Large intestine (tissue), 3 donors: ENCODE measurements at regions not wholly inside any gene's neighbourhood (a gene's known extent, or its start where the extent isn't known, plus 50 kb on each side); places are given as distances from the start of the nearest gene placed in this dataset.

Experiments used
- DNase-seq, 2 donors: peaks; one replicate each; pipeline versions ENCODE4 v3.0.0 to v3.0.0-alpha.2; 2013
- H3K27ac ChIP-seq: one replicate; pipeline ENCODE4 v1.5.1; 2013; ENCODE audit warnings: low read length
- H3K27me3 ChIP-seq: 2 replicates; pipeline ENCODE4 v1.6.1; 2013; ENCODE audit warnings: low read length; ENCODE audit not compliant: control insufficient read depth, insufficient read depth
- H3K36me3 ChIP-seq: 2 replicates; pipeline ENCODE4 v1.6.1; 2013; ENCODE audit warnings: low read length; ENCODE audit not compliant: control insufficient read depth, insufficient read depth
- H3K4me1 ChIP-seq: one replicate; pipeline ENCODE4 v1.6.1; 2013; ENCODE audit warnings: low read length; ENCODE audit not compliant: control insufficient read depth, insufficient read depth
- H3K4me3 ChIP-seq: one replicate; pipeline ENCODE4 v1.5.1; 2013; ENCODE audit warnings: low read length
- H3K9me3 ChIP-seq: one replicate; pipeline ENCODE4 v1.6.1; 2013; ENCODE audit warnings: mild to moderate bottlenecking, low read depth, low read length, moderate library complexity; ENCODE audit not compliant: control insufficient read depth
- WGBS: methylation state at CpG from one replicate; pipeline ENCODE4 v1.1.5; 2013; ENCODE audit warnings: low lambda C conversion rate; ENCODE audit not compliant: insufficient coverage; 5-methylcytosine and 5-hydroxymethylcytosine counted together

- no CpG with 5 or more reads among the region's 1 CpG for WGBS
- no peak overlapping the region for H3K27ac ChIP-seq
- H3K4me1 ChIP-seq: no peaks in the 10 kb centered on the region
- H3K27me3 ChIP-seq: no peaks in the 10 kb centered on the region
- H3K9me3 ChIP-seq: no peaks in the 10 kb centered on the region
- H3K36me3 ChIP-seq: no peaks in the 10 kb centered on the region
- DNase-seq: no peak
- no peak overlapping the region for H3K4me3 ChIP-seq
Measured at GRCh38 chr2:139162957-139163356, 382.8 kb upstream of the NXPH2 start.

- Histone ChIP-seq H3K4me1 (no peaks in the 10 kb centered on the region), H3K27me3 (no peaks in the 10 kb centered on the region), H3K36me3 (no peaks in the 10 kb centered on the region), H3K9me3 (no peaks in the 10 kb centered on the region), H3K4me3 (no peak overlapping the region), H3K27ac (no peak overlapping the region)
- no CpG with 5 or more reads among the region's 2 CpGs for WGBS
- DNase-seq: no peak
Measured at GRCh38 chr2:139162456-139162855, 382.3 kb upstream of the NXPH2 start.

DNA sequence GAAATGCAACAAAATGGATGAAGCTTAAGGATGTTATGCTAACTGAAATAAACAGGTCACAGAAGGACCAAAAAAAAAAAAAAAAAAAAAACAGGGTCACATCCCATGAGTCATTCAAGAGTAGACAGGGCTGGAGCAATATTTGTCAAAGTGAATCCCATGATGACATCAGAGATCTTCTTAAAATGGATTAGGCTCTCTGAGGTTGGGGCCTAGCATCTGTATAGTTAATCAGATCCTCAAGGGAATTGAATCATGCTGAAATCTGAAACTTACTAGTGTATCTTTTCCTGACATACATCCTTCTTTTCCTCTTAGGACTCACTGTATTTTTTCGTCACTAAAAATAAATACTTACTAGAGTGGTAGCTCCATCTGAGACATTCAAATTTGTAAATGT is 380.6 kb upstream of the NXPH2 start:
- Histone ChIP-seq H3K9me3 (no peaks in the 10 kb centered on the region), H3K36me3 (no peaks in the 10 kb centered on the region), H3K4me3 (no peak overlapping the region), H3K4me1 (no peaks in the 10 kb centered on the region), H3K27ac (no peak overlapping the region), H3K27me3 (no peaks in the 10 kb centered on the region)
- no peak for DNase-seq
- no CpG with 5 or more reads among the region's 1 CpG for WGBS

GRCh38 chr2:139159177-139159576 is 379.0 kb upstream of the NXPH2 start:
- no peak for DNase-seq
- Histone ChIP-seq H3K9me3 (no peaks in the 10 kb centered on the region), H3K27ac (no peak overlapping the region), H3K36me3 (no peaks in the 10 kb centered on the region), H3K4me3 (no peak overlapping the region), H3K27me3 (no peaks in the 10 kb centered on the region), H3K4me1 (no peaks in the 10 kb centered on the region)
- WGBS: 100% methylated on average over 2 of the region's 3 CpGs

DNA sequence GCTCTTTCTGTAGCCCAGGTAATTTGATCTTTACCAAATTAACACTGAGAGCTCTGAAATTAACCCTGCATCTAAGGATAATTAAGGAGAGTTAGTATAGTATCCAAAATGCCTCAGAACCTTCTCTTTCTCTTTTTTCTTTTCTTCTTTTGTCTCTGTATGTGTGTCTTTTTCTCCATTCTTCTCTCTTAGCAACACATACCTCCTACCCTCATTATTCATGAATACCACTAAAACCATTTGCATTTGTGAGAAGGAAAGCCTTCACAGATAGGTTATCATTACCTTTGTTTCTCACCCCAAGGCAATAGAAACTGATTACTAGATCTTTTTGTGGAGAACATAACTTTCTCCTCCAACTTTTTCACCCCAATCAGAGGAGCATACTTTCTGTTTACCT is 376.5 kb upstream of the NXPH2 start:
- no peak overlapping the region for H3K27ac ChIP-seq
- no peak overlapping the region for H3K4me3 ChIP-seq
- H3K27me3 ChIP-seq: no peaks in the 10 kb centered on the region
- H3K4me1 ChIP-seq: no peaks in the 10 kb centered on the region
- no peak for DNase-seq
- no peaks in the 10 kb centered on the region for H3K36me3 ChIP-seq
- no peaks in the 10 kb centered on the region for H3K9me3 ChIP-seq

GRCh38 chr2:139155991-139156390 is 375.8 kb upstream of the NXPH2 start:
- no peaks in the 10 kb centered on the region for H3K27me3 ChIP-seq
- DNase-seq: no peak
- WGBS: 42% methylated on average over 2 of the region's 3 CpGs

GRCh38 chr2:139142252-139142880 is 362.2 kb upstream of the NXPH2 start:
- DNase-seq: peak in 1 of 2 donors; percentile 3
- WGBS: 33% methylated on average over 1 of the region's 2 CpGs
- H3K36me3 ChIP-seq: no peaks in the 10 kb centered on the region

More at GRCh38 chr2:139155991-139156390, 375.8 kb upstream of the NXPH2 start:
- Histone ChIP-seq H3K4me1 (no peaks in the 10 kb centered on the region), H3K36me3 (no peaks in the 10 kb centered on the region), H3K4me3 (no peak overlapping the region), H3K9me3 (no peaks in the 10 kb centered on the region), H3K27ac (no peak overlapping the region)

GRCh38 chr2:139124271-139124670 is 344.1 kb upstream of the NXPH2 start:
- Histone ChIP-seq H3K9me3 (no peaks in the 10 kb centered on the region), H3K27ac (no peak overlapping the region), H3K36me3 (no peaks in the 10 kb centered on the region), H3K4me3 (no peak overlapping the region), H3K4me1 (no peaks in the 10 kb centered on the region), H3K27me3 (no peaks in the 10 kb centered on the region)
- DNase-seq: no peak

More at GRCh38 chr2:139142252-139142880, 362.2 kb upstream of the NXPH2 start:
- H3K27me3 ChIP-seq: no peaks in the 10 kb centered on the region
- H3K4me3 ChIP-seq: no peak overlapping the region
- no peaks in the 10 kb centered on the region for H3K9me3 ChIP-seq
- H3K27ac ChIP-seq: no peak overlapping the region
- no peaks in the 10 kb centered on the region for H3K4me1 ChIP-seq

- WGBS: no CpG with 5 or more reads among the region's 1 CpG
- no peak for DNase-seq
- Histone ChIP-seq H3K27me3 (no peaks in the 10 kb centered on the region), H3K9me3 (no peaks in the 10 kb centered on the region), H3K4me3 (no peak overlapping the region), H3K36me3 (no peaks in the 10 kb centered on the region), H3K27ac (no peak overlapping the region), H3K4me1 (no peaks in the 10 kb centered on the region)
Measured at GRCh38 chr2:139123795-139124194, 343.6 kb upstream of the NXPH2 start.

- WGBS: 90% methylated on average over 2 of the region's 7 CpGs
- no peaks in the 10 kb centered on the region for H3K36me3 ChIP-seq
- no peaks in the 10 kb centered on the region for H3K9me3 ChIP-seq
- no peak overlapping the region for H3K27ac ChIP-seq
- no peak for DNase-seq
- no peaks in the 10 kb centered on the region for H3K4me1 ChIP-seq
- H3K4me3 ChIP-seq: no peak overlapping the region
- H3K27me3 ChIP-seq: no peaks in the 10 kb centered on the region
Measured at GRCh38 chr2:139122711-139123158, 342.5 kb upstream of the NXPH2 start.

- 80% methylated on average over 1 of the region's 1 CpG for WGBS
- no peak overlapping the region for H3K4me3 ChIP-seq
- H3K27me3 ChIP-seq: no peaks in the 10 kb centered on the region
- no peak for DNase-seq
- H3K9me3 ChIP-seq: no peaks in the 10 kb centered on the region
- no peaks in the 10 kb centered on the region for H3K36me3 ChIP-seq
- H3K27ac ChIP-seq: no peak overlapping the region
- no peaks in the 10 kb centered on the region for H3K4me1 ChIP-seq
Measured at GRCh38 chr2:139099721-139100120, 319.5 kb upstream of the NXPH2 start.
